HFF-Myc (cell line): ENCODE measurements at regions not wholly inside any gene's neighbourhood (a gene's known extent, or its start where the extent isn't known, plus 50 kb on each side); places are given as distances from the start of the nearest gene placed in this dataset.

ENCODE experiments used
- DNase-seq: peaks from one replicate; pipeline ENCODE4 v3.0.0-alpha.2; 2011; ENCODE audit warnings: low read depth; ENCODE audit errors: extremely low read depth
- H3K4me3 ChIP-seq: replicated peaks from 2 replicates; pipeline ENCODE4 v1.5.1; 2011; ENCODE audit warnings: low read depth, mild to moderate bottlenecking, control low read depth, low read length
- CTCF ChIP-seq: IDR thresholded peaks from 2 replicates; pipeline ENCODE4 v1.5.1; 2012; ENCODE audit warnings: mild to moderate bottlenecking, low read depth, low read length, control low read depth; ENCODE audit errors: missing control alignments

DNA sequence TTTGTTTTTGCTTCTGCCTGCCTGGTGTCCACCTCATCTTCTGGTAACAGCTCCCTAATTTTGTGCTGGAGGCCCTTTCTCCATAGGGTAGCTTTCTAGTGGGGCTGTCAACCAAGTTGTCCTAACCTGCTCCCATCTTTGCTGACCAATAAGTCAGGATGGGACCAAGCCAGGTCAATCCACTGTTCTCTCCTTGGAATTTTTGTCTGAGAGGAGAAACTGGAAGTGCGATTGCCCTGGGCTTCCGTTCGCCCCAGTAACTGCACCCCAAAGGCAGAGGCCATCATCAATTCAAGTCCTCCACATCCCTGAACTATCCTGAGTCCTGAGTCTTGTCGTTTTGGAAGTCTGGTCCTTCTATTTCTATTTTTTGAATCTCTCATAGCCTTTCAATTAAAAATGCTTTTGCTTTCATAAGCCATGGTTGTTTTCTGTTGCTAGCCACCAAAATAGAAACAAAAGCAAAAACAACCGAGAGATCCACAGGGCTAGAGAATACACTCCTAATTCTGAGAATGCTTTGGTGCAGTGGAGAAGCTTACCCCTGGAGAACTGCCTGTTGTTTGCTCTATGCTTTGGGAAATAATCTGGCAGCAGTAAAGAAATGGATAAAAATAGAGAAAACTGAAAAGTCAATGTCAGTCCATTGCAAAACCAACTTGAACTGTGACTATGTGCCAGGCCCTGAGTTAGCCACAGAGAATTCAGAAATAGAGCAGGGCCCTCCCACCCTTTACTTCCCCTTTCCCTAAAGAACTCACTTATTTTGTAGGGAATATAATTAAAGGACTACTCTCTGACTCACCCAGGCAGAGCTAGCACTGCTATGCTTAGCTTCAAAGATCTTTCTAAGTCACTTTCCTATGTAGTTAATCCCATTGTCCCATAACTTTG is 368.1 kb downstream of the CXCL12 start:
- no peak overlapping the region for H3K4me3 ChIP-seq
- no peak for DNase-seq
- no peak for TF ChIP-seq CTCF

- no peak for DNase-seq
- no peak overlapping the region for H3K4me3 ChIP-seq
- no peak for TF ChIP-seq CTCF
Observed at GRCh38 chr10:44015702-44016500, 367.2 kb upstream of the ZNF32 start.

DNA sequence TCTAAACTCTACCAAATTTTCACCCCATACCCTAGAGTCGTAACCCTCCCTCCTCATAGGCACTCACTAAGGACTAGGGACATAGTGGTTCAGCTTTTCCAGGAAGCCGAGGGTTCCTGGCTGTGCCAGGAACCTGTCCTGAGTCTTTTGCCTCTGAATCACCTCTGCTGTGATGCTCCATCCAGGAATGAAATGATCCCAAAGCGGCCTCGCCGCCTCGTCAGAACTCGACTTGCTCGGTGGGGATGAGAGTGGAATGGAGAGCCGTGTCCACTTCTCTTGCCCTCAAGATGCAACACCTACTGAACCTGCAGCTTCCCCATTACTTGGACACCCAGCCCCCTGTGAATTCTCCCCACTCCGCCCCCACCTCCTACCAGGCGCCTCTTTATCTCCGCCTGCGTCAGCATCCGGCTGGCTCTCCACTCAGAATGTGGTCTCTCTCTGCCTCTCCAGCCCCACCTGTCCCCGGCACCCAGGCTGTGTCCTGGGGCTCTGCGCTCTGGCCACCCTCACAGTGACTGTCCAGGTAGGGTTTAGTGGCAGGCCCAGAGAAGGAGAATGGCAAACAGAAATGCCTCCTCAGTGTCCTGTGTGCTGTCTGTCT is 366.1 kb upstream of the ZNF32 start:
- no peak for TF ChIP-seq CTCF

GRCh38 chr10:44013981-44014380 is 365.3 kb upstream of the ZNF32 start:
- no peak overlapping the region for H3K4me3 ChIP-seq
- TF ChIP-seq CTCF: no peak
- DNase-seq: no peak

More for the DNA sequence above, 366.1 kb upstream of the ZNF32 start:
- no peak overlapping the region for H3K4me3 ChIP-seq
- no peak for DNase-seq

- no peak for TF ChIP-seq CTCF
- no peak overlapping the region for H3K4me3 ChIP-seq
- DNase-seq: no peak
Observed at GRCh38 chr10:44012921-44013320, 364.2 kb upstream of the ZNF32 start.

- no peak for TF ChIP-seq CTCF
- no peak for DNase-seq
- no peak overlapping the region for H3K4me3 ChIP-seq
Observed at GRCh38 chr10:44011603-44011981, 362.9 kb upstream of the ZNF32 start.
